ENCODE measurements at regions not wholly inside any gene's neighbourhood (a gene's known extent, or its start where the extent isn't known, plus 50 kb on each side); places are given as distances from the start of the nearest gene placed in this dataset.
A peak's percentile ranks its signal among the peaks of the same experiment; 100 is the strongest.

- TF ChIP-seq, protein P1, sequence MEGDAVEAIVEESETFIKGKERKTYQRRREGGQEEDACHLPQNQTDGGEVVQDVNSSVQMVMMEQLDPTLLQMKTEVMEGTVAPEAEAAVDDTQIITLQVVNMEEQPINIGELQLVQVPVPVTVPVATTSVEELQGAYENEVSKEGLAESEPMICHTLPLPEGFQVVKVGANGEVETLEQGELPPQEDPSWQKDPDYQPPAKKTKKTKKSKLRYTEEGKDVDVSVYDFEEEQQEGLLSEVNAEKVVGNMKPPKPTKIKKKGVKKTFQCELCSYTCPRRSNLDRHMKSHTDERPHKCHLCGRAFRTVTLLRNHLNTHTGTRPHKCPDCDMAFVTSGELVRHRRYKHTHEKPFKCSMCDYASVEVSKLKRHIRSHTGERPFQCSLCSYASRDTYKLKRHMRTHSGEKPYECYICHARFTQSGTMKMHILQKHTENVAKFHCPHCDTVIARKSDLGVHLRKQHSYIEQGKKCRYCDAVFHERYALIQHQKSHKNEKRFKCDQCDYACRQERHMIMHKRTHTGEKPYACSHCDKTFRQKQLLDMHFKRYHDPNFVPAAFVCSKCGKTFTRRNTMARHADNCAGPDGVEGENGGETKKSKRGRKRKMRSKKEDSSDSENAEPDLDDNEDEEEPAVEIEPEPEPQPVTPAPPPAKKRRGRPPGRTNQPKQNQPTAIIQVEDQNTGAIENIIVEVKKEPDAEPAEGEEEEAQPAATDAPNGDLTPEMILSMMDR (IDR thresholded peaks at IDR 0.05; ENCODE audit: borderline replicate concordance, extremely low read depth, low read length, poor library complexity, severe bottlenecking), result peak; percentile 12
- TF ChIP-seq EZH2 (IDR thresholded peaks at IDR 0.05; ENCODE audit: borderline replicate concordance, low read depth, low read length, severe bottlenecking), result no peak
Observed at GRCh38 chr3:135905058-135905724, 60.3 kb upstream of the PPP2R3A start.

Data from DND-41 (cell line).